ENCODE measurements at regions not wholly inside any gene's neighbourhood (a gene's known extent, or its start where the extent isn't known, plus 50 kb on each side); places are given as distances from the start of the nearest gene placed in this dataset.

- CTCF ChIA-PET, result no interaction called here
- no peak overlapping the region for H3K4me2 ChIP-seq (ENCODE audit: control insufficient read depth, insufficient read depth)
- FAIRE-seq, result no peak
- H3K9me3 ChIP-seq (replicated peaks; ENCODE audit: control insufficient read depth, insufficient read depth, low read length), result peaks cover 2% of the 10 kb centered on the region; the same call in 1 of the 3 replicates
- TF ChIP-seq MEF2A (IDR thresholded peaks at IDR 0.05; ENCODE audit: insufficient read depth, low read depth, low read length) (no peak), NBN (IDR thresholded peaks at IDR 0.05) (no peak), STAT3 (IDR thresholded peaks at IDR 0.05; ENCODE audit: low read depth, low read length) (no peak), KLF5 (IDR thresholded peaks at IDR 0.05; ENCODE audit: partially characterized antibody) (no peak), RFX5 (IDR thresholded peaks at IDR 0.05; ENCODE audit: low read depth, low read length) (no peak), SIX5 (IDR thresholded peaks at IDR 0.05; ENCODE audit: low read depth, low read length, severe bottlenecking) (no peak)
- BruUV-seq (replicated peaks), result no TSS peak
- RAD21 ChIA-PET (ENCODE audit: unreplicated experiment), result no interaction called here
- intact Hi-C loops (cut with micrococcal nuclease; ENCODE audit: unreplicated experiment) (no loop called here), in situ Hi-C loops (cut with MboI) (no loop called here)
- POLR2A ChIA-PET, result no interaction called here
- no peak overlapping the region for H2AFZ ChIP-seq (ENCODE audit: control insufficient read depth, low read depth, low read length)
- H4K20me1 ChIP-seq (ENCODE audit: control insufficient read depth, insufficient read depth), result no peaks in the 10 kb centered on the region
- no peaks in the 10 kb centered on the region for H3K79me2 ChIP-seq (ENCODE audit: control insufficient read depth, insufficient read depth, low read length)
- H3K36me3 ChIP-seq (ENCODE audit: control insufficient read depth in 2 of 2, insufficient read depth in 2 of 2, low read length in 1 of 2), result no peaks in the 10 kb centered on the region
- no peaks in the 10 kb centered on the region for H3K27me3 ChIP-seq (replicated peaks in 1 of 2; ENCODE audit: control insufficient read depth in 2 of 2, insufficient read depth in 2 of 2, low read length in 1 of 2)
- no peak overlapping the region for H3K9ac ChIP-seq (ENCODE audit: control insufficient read depth, insufficient read depth, low read length)
- ATAC-seq, result no peak
- 84% methylated on average over 7 of the region's 7 CpGs for WGBS (ENCODE audit: insufficient coverage, insufficient replicate concordance, low lambda C conversion rate, missing lambda C conversion rate)
- no peak for DNase-seq (ENCODE audit: low read depth, low spot score)
- no peak overlapping the region for H3K4me3 ChIP-seq
- H3K4me1 ChIP-seq (ENCODE audit: control insufficient read depth, insufficient read depth, low read length), result peaks cover under 1% of the 10 kb centered on the region; the same call in 1 of the 2 replicates
- no peak overlapping the region for H3K27ac ChIP-seq (ENCODE audit: control insufficient read depth, insufficient read depth)
- SMC1A ChIA-PET (ENCODE audit: uncharacterized antibody, unreplicated experiment), result no interaction called here
These were observed 297.2 kb upstream of the JARID2 start for GRCh38 chr6:14948586-14949245.

- WGBS (ENCODE audit: insufficient coverage, insufficient replicate concordance, low lambda C conversion rate, missing lambda C conversion rate), result 54% methylated on average over 4 of the region's 4 CpGs
- H3K4me3 ChIP-seq, result no peak overlapping the region
- no peaks in the 10 kb centered on the region for H3K27me3 ChIP-seq (replicated peaks in 1 of 2; ENCODE audit: control insufficient read depth in 2 of 2, insufficient read depth in 2 of 2, low read length in 1 of 2)
- H3K79me2 ChIP-seq (ENCODE audit: control insufficient read depth, insufficient read depth, low read length), result no peaks in the 10 kb centered on the region
- H3K9me3 ChIP-seq (replicated peaks; ENCODE audit: control insufficient read depth, insufficient read depth, low read length), result peaks cover 5% of the 10 kb centered on the region; the same call in 2 of the 3 replicates
- no peak overlapping the region for H2AFZ ChIP-seq (ENCODE audit: control insufficient read depth, low read depth, low read length)
- in situ Hi-C loops (cut with MboI), result no loop called here
- H3K9ac ChIP-seq (ENCODE audit: control insufficient read depth, insufficient read depth, low read length), result no peak overlapping the region
- FAIRE-seq, result no peak
- intact Hi-C loops (cut with micrococcal nuclease; ENCODE audit: unreplicated experiment), result no loop called here
- BruUV-seq (replicated peaks), result no TSS peak
- no peak for ATAC-seq
- H3K36me3 ChIP-seq (ENCODE audit: control insufficient read depth in 2 of 2, insufficient read depth in 2 of 2, low read length in 1 of 2), result no peaks in the 10 kb centered on the region
- no peak overlapping the region for H3K4me2 ChIP-seq (ENCODE audit: control insufficient read depth, insufficient read depth)
- H3K4me1 ChIP-seq (ENCODE audit: control insufficient read depth, insufficient read depth, low read length), result peaks cover 4% of the 10 kb centered on the region
- SMC1A ChIA-PET (ENCODE audit: uncharacterized antibody, unreplicated experiment), result no interaction called here
- no peak overlapping the region for H3K27ac ChIP-seq (ENCODE audit: control insufficient read depth, insufficient read depth)
- CTCF ChIA-PET, result interaction anchor here (0.6 to 1.7 kb wide), 3 partner anchors 8 to 499 kb away, joined by 3 to 5 read pairs (median 3); no protein-coding TSS in a partner anchor
- DNase-seq (ENCODE audit: low read depth, low spot score), result no peak
- POLR2A ChIA-PET, result interaction anchor here (0.6 kb wide), 1 partner anchor 13 kb away, joined by 4 read pairs; no protein-coding TSS in a partner anchor
- RAD21 ChIA-PET (ENCODE audit: unreplicated experiment), result interaction anchor here (0.5 kb wide), 1 partner anchor 92 kb away, joined by 3 read pairs; no protein-coding TSS in a partner anchor
- H4K20me1 ChIP-seq (ENCODE audit: control insufficient read depth, insufficient read depth), result no peaks in the 10 kb centered on the region
- TF ChIP-seq TBL1XR1 (IDR thresholded peaks at IDR 0.05; ENCODE audit: low read depth, low read length), result no peak
- no peak for TF ChIP-seq TCF12 (IDR thresholded peaks at IDR 0.05; ENCODE audit: low read depth, low read length)
- no peak for TF ChIP-seq ESRRA (IDR thresholded peaks at IDR 0.05; ENCODE audit: low read length)
- TF ChIP-seq PKNOX1 (IDR thresholded peaks at IDR 0.05), result 0 out of 2 replicates have a peak, but pooled peaks have one; percentile 26
- no peak for TF ChIP-seq USF1 (IDR thresholded peaks at IDR 0.05; ENCODE audit: borderline replicate concordance, extremely low read length, insufficient read depth, low read depth, low read length)
These were observed 295.5 kb upstream of the JARID2 start for GRCh38 chr6:14950103-14950969.

Data from GM12878 (cell line).